ENCODE measurements at regions not wholly inside any gene's neighbourhood (a gene's known extent, or its start where the extent isn't known, plus 50 kb on each side); places are given as distances from the start of the nearest gene placed in this dataset.

GRCh38 chr5:82364497-82364896 is 86.3 kb upstream of the RPS23 start (continued):
- TF ChIP-seq NFYA (IDR thresholded peaks at IDR 0.05; ENCODE audit: borderline replicate concordance, low read depth, low read length) = no peak
- TF ChIP-seq CTCF (IDR thresholded peaks at IDR 0.05 in 2 of 3, conservative IDR thresholded peaks at IDR 0.05 in 1 of 3; ENCODE audit: control insufficient read depth in 2 of 3, extremely low read depth in 1 of 3, insufficient read depth in 1 of 3, low read depth in 3 of 3, low read length in 3 of 3) = peak in 2 of 3 experiments; percentile 8 to 9; a peak in 2 of 6 replicates
- no peak for TF ChIP-seq CREB1 (IDR thresholded peaks at IDR 0.05; ENCODE audit: low read depth)

DNA sequence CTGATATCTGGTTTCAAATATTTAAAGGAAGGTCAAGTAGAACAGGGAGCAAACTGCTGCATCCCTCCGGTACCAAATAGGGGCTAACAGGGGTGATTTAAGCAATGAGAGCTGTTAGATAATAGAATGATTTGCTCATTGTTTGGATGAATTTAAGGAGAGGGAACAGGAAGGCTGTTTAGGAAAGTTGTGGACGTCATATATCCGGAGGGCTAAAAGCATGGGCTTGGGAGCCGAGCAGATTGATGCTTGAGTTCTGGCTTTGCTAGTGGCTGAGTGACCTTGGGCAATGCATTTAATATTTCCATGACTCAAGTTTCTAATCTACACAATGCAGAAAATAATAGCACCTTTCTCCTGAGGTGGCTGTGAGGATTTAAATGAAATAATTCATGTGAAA is 85.4 kb upstream of the RPS23 start:
- POLR2A ChIA-PET = no interaction called here
- Histone ChIP-seq H3K9me3 (replicated peaks; ENCODE audit: control insufficient read depth, insufficient read depth, low read length) (no peaks in the 10 kb centered on the region), H2AFZ (ENCODE audit: control insufficient read depth, low read depth, low read length) (no peak overlapping the region), H3K9ac (ENCODE audit: control insufficient read depth, insufficient read depth, low read length) (no peak overlapping the region), H3K4me1 (ENCODE audit: control insufficient read depth, insufficient read depth, low read length) (no peaks in the 10 kb centered on the region), H4K20me1 (ENCODE audit: control insufficient read depth, insufficient read depth) (no peaks in the 10 kb centered on the region), H3K79me2 (ENCODE audit: control insufficient read depth, insufficient read depth, low read length) (no peaks in the 10 kb centered on the region), H3K4me3 (no peak overlapping the region), H3K4me2 (ENCODE audit: control insufficient read depth, insufficient read depth) (no peak overlapping the region), H3K27ac (ENCODE audit: control insufficient read depth, insufficient read depth) (no peak overlapping the region), H3K36me3 (ENCODE audit: control insufficient read depth in 2 of 2, insufficient read depth in 2 of 2, low read length in 1 of 2) (no peaks in the 10 kb centered on the region), H3K27me3 (replicated peaks in 1 of 2; ENCODE audit: control insufficient read depth in 2 of 2, insufficient read depth in 2 of 2, low read length in 1 of 2) (no peaks in the 10 kb centered on the region)
- in situ Hi-C loops (cut with MboI) (no loop called here), intact Hi-C loops (cut with micrococcal nuclease; ENCODE audit: unreplicated experiment) (no loop called here)
- 93% methylated on average over 4 of the region's 4 CpGs for WGBS (ENCODE audit: insufficient coverage, insufficient replicate concordance, low lambda C conversion rate, missing lambda C conversion rate)
- no peak for FAIRE-seq
- SMC1A ChIA-PET (ENCODE audit: uncharacterized antibody, unreplicated experiment) = interaction anchor here (1.5 kb wide), 1 partner anchor 11 kb away, joined by 3 read pairs; no protein-coding TSS in a partner anchor
- BruUV-seq (replicated peaks) = no TSS peak
- DNase-seq (ENCODE audit: low read depth, low spot score) = no peak
- CTCF ChIA-PET = interaction anchor here (0.9 to 1.4 kb wide), 2 partner anchors 11 to 1201 kb away, joined by 3 read pairs; no protein-coding TSS in a partner anchor
- RAD21 ChIA-PET (ENCODE audit: unreplicated experiment) = no interaction called here
- no peak for TF ChIP-seq NR2F1 (conservative IDR thresholded peaks at IDR 0.05)
- TF ChIP-seq ZNF217 (IDR thresholded peaks at IDR 0.05) = no peak
- TF ChIP-seq, protein P1, sequence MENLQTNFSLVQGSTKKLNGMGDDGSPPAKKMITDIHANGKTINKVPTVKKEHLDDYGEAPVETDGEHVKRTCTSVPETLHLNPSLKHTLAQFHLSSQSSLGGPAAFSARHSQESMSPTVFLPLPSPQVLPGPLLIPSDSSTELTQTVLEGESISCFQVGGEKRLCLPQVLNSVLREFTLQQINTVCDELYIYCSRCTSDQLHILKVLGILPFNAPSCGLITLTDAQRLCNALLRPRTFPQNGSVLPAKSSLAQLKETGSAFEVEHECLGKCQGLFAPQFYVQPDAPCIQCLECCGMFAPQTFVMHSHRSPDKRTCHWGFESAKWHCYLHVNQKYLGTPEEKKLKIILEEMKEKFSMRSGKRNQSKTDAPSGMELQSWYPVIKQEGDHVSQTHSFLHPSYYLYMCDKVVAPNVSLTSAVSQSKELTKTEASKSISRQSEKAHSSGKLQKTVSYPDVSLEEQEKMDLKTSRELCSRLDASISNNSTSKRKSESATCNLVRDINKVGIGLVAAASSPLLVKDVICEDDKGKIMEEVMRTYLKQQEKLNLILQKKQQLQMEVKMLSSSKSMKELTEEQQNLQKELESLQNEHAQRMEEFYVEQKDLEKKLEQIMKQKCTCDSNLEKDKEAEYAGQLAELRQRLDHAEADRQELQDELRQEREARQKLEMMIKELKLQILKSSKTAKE (IDR thresholded peaks at IDR 0.05; ENCODE audit: low read depth, poor library complexity, severe bottlenecking) = no peak
- TF ChIP-seq HDAC6 (IDR thresholded peaks at IDR 0.05; ENCODE audit: unreplicated experiment) = no peak
- no peak for TF ChIP-seq POLR2AphosphoS5 (IDR thresholded peaks at IDR 0.05; ENCODE audit: low read length)
- TF ChIP-seq E4F1 (IDR thresholded peaks at IDR 0.05; ENCODE audit: borderline replicate concordance, partially characterized antibody) = no peak
- no peak for ATAC-seq

Measured in GM12878 (cell line).